Endothelial cell of umbilical vein (primary cell): ENCODE measurements at regions not wholly inside any gene's neighbourhood (a gene's known extent, or its start where the extent isn't known, plus 50 kb on each side); places are given as distances from the start of the nearest gene placed in this dataset.

Experiments
- BruUV-seq: library from RNA; stranded (reverse); fragments of 400-500 nt; replicated peaks from 2 replicates; lab custom pipeline; 2021; lab: Mats Ljungman, UMichigan
- CTCF ChIA-PET: fragments of 300-600, 350-600 bp; sonication (Branson Sonifier 250); formaldehyde crosslinking; loops from one replicate; lab custom pipeline; 2021; ENCODE audit warnings: antibody characterized with exemption, inconsistent platforms; lab: Charles Lee
- POLR2A ChIA-PET: fragments of 300-600, 350-600 bp; sonication (Branson Sonifier 250); formaldehyde crosslinking; loops from one replicate; lab custom pipeline; 2021; ENCODE audit warnings: antibody characterized with exemption, inconsistent platforms; lab: Charles Lee
- DNase-seq: peaks from one replicate; pipeline ENCODE4 v3.0.0-alpha.2; 2011; ENCODE audit warnings: low read depth, low spot score
- FAIRE-seq: peaks from 2 replicates; lab custom pipeline; 2011; peaks lifted over from hg19 to GRCh38; lab: Jason Lieb, UNC
- H2AFZ ChIP-seq: 2 replicates; pipeline ENCODE4 v1.6.0; 2012; ENCODE audit warnings: low read depth, low read length, control low read depth, inconsistent platforms
- H3K27ac ChIP-seq: 2 replicates; pipeline ENCODE4 v1.5.1; 2011; ENCODE audit warnings: low read depth, mild to moderate bottlenecking, control low read depth, low read length, moderate library complexity; ENCODE audit not compliant: insufficient read depth
- H3K27me3 ChIP-seq, 2 experiments: 2 replicates each; pipeline versions ENCODE4 v1.6.0 to v1.6.1; 2011; ENCODE audit warnings: low read length in 2 of 2, mixed read lengths in 1 of 2; ENCODE audit not compliant: control insufficient read depth in 2 of 2, insufficient read depth in 2 of 2
- H3K36me3 ChIP-seq, 2 experiments: 2 replicates in 1 of 2; 3 replicates in 1 of 2; pipeline ENCODE4 v1.5.1; 2011; ENCODE audit warnings: low read length in 2 of 2, mild to moderate bottlenecking in 1 of 2, moderate library complexity in 1 of 2; ENCODE audit not compliant: control insufficient read depth in 2 of 2, insufficient read depth in 2 of 2; ENCODE audit errors: extremely low read depth in 1 of 2
- H3K4me1 ChIP-seq: 3 replicates; pipeline ENCODE4 v1.5.1; 2011; ENCODE audit warnings: mild to moderate bottlenecking, low read length; ENCODE audit not compliant: control insufficient read depth, insufficient read depth; ENCODE audit errors: extremely low read depth
- H3K4me2 ChIP-seq: 2 replicates; pipeline ENCODE4 v1.6.1; 2011; ENCODE audit warnings: low read length, control low read depth, mixed read lengths; ENCODE audit not compliant: insufficient read depth
- H3K4me3 ChIP-seq, 3 experiments: fragments of 200-600 bp in 1 of 3; sonication (generic), shearing (Covaris generic) in 1 of 3; replicated peaks in 1 of 3; 2 replicates each; pipeline ENCODE4 v1.5.1; 2011 to 2016; ENCODE audit warnings: control low read depth in 3 of 3, low read length in 3 of 3, mild to moderate bottlenecking in 2 of 3, inconsistent platforms in 1 of 3, low read depth in 1 of 3, moderate library complexity in 1 of 3; ENCODE audit not compliant: insufficient read depth in 1 of 3
- H3K79me2 ChIP-seq: 2 replicates; pipeline ENCODE4 v1.6.0; 2012; ENCODE audit warnings: low read length, inconsistent platforms; ENCODE audit not compliant: control insufficient read depth, insufficient read depth
- H3K9ac ChIP-seq: replicated peaks from 2 replicates; pipeline ENCODE3; 2011; ENCODE audit warnings: low read length, control low read depth; ENCODE audit not compliant: insufficient read depth; ENCODE audit errors: extremely low read depth
- H3K9me1 ChIP-seq: replicated peaks from 3 replicates; pipeline ENCODE4 v1.6.0; 2011; ENCODE audit warnings: mild to moderate bottlenecking, low read length; ENCODE audit not compliant: control insufficient read depth, insufficient read depth; ENCODE audit errors: extremely low read depth
- H3K9me3 ChIP-seq: replicated peaks from 2 replicates; pipeline ENCODE4 v1.5.1; 2012; ENCODE audit warnings: low read length, inconsistent platforms; ENCODE audit not compliant: control insufficient read depth, insufficient read depth
- H4K20me1 ChIP-seq: replicated peaks from 2 replicates; pipeline ENCODE3; 2011; ENCODE audit warnings: mild to moderate bottlenecking, low read length; ENCODE audit not compliant: control insufficient read depth, insufficient read depth; ENCODE audit errors: extremely low read depth
- CTCF ChIP-seq, 2 donors: IDR thresholded peaks; 1 replicate in 1 of 2; 2 replicates in 1 of 2; pipeline ENCODE4 v1.5.1; 2011; ENCODE audit warnings: low read length in 2 of 2, mild to moderate bottlenecking in 2 of 2, moderate library complexity in 2 of 2, control low read depth in 1 of 2, inconsistent platforms in 1 of 2, low read depth in 1 of 2; ENCODE audit not compliant: insufficient read depth in 1 of 2; ENCODE audit errors: extremely low read depth in 1 of 2
- EZH2 ChIP-seq: IDR thresholded peaks from 2 replicates; pipeline ENCODE4 v1.6.1; 2012; ENCODE audit warnings: borderline replicate concordance, low read depth, mild to moderate bottlenecking, moderate library complexity, low read length, inconsistent platforms; ENCODE audit not compliant: severe bottlenecking
- FOS ChIP-seq: IDR thresholded peaks from 2 replicates; pipeline ENCODE4 v1.6.1; 2011; ENCODE audit warnings: mild to moderate bottlenecking, low read length, moderate library complexity, borderline replicate concordance; ENCODE audit not compliant: insufficient read depth
- GATA2 ChIP-seq: IDR thresholded peaks from 2 replicates; pipeline ENCODE4 v1.7.0; 2011; ENCODE audit warnings: low read depth, mild to moderate bottlenecking, moderate library complexity, mixed read lengths, low read length; ENCODE audit not compliant: insufficient read length, insufficient read depth
- JUN ChIP-seq: IDR thresholded peaks from 2 replicates; pipeline ENCODE4 v1.6.1; 2011; ENCODE audit warnings: borderline replicate concordance, low read depth; ENCODE audit not compliant: insufficient read length, insufficient read depth
- MAX ChIP-seq: IDR thresholded peaks from 2 replicates; pipeline ENCODE4 v1.6.1; 2011; ENCODE audit not compliant: insufficient read depth, insufficient read length
- MYC ChIP-seq: IDR thresholded peaks from one replicate; pipeline ENCODE4 v1.6.1; 2011; ENCODE audit warnings: mild to moderate bottlenecking, low read depth, low read length
- POLR2A ChIP-seq: IDR thresholded peaks from 2 replicates; pipeline ENCODE4 v1.6.1; 2012; ENCODE audit warnings: low read depth, mild to moderate bottlenecking, control low read depth, low read length
- POLR2AphosphoS5 ChIP-seq: IDR thresholded peaks from 2 replicates; pipeline ENCODE4 v1.6.1; 2012; ENCODE audit warnings: low read depth, mild to moderate bottlenecking, control low read depth, low read length, moderate library complexity; ENCODE audit not compliant: insufficient read depth
- dilution Hi-C: fragments of 300-500 bp; cut with MboI; formaldehyde crosslinking; loops from one replicate; pipeline ENCODE4 v1.15.0; 2019; ENCODE audit warnings: low sequenced_read_pairs; ENCODE audit not compliant: extremely low pct_ligation_motif_present
- intact Hi-C: fragments of 100-400 bp; cut with micrococcal nuclease; formaldehyde crosslinking; loops from one replicate; pipeline ENCODE4 v1.10.0; 2022

GRCh38 chr6:156613996-156614395, 163.2 kb upstream of the ARID1B start:
- Histone ChIP-seq H2AFZ (no peak overlapping the region), H3K79me2 (no peaks in the 10 kb centered on the region), H4K20me1 (no peaks in the 10 kb centered on the region), H3K9me1 (no peaks in the 10 kb centered on the region), H3K27me3 (no peaks in the 10 kb centered on the region), H3K4me1 (no peaks in the 10 kb centered on the region), H3K36me3 (no peaks in the 10 kb centered on the region), H3K27ac (no peak overlapping the region), H3K9ac (no peak overlapping the region), H3K4me3 (no peak overlapping the region), H3K4me2 (no peak overlapping the region), H3K9me3 (no peaks in the 10 kb centered on the region)
- POLR2A ChIA-PET: no interaction called here
- intact Hi-C loops (no loop called here), dilution Hi-C loops (no loop called here)
- no peak for DNase-seq
- no peak for FAIRE-seq
- BruUV-seq: no TSS peak
- TF ChIP-seq FOS (no peak), JUN (no peak), MYC (no peak), MAX (no peak), CTCF (IDR thresholded peaks at IDR 0.05; ENCODE audit: extremely low read depth in 1 of 2, insufficient read depth in 1 of 2, low read depth in 1 of 2, low read length in 2 of 2) (no peak), GATA2 (no peak), EZH2 (no peak), POLR2AphosphoS5 (no peak), POLR2A (no peak)
- CTCF ChIA-PET: no interaction called here
